ENCODE measurements at regions not wholly inside any gene's neighbourhood (a gene's known extent, or its start where the extent isn't known, plus 50 kb on each side); places are given as distances from the start of the nearest gene placed in this dataset.
"Not testable (repeated sequence)": the region's sequence is repeated elsewhere in the genome, so short reads cannot be mapped to it uniquely, and the experiment has no call there.

DNA sequence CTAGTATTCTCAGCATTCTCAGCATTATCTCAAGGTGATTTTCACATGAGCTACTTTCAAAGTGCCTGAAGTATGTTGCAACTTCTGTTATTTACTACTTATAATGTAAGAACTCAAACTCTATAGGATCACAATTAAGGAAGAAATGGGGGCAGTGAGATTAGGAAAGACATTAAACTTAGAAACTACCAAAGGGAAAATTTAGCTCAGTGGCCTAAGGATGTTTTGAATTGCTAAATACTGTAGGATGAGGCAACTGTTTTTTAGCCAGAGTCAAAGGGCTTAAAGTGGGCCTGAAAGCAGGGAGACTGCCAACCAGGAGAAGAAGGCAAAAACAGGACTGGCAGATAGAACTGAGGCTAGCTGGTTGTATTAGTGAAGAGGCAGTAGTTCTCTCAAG is 55.5 kb upstream of the MBNL1 start:
- CTCF ChIA-PET = interaction anchor here (1.0 to 1.1 kb wide), 2 partner anchors 30 to 259 kb away, joined by 3 read pairs; no protein-coding TSS in a partner anchor
- TF ChIP-seq MEF2A (IDR thresholded peaks at IDR 0.05; ENCODE audit: borderline replicate concordance, low read depth) (no peak), RFX5 (IDR thresholded peaks at IDR 0.05; ENCODE audit: low read length) (no peak)
- Histone ChIP-seq H3K4me1 (ENCODE audit: control insufficient read depth in 1 of 2, insufficient read depth in 2 of 2, low read depth in 1 of 2, low read length in 1 of 2) (no peaks in the 10 kb centered on the region), H3K9me3 (no peaks in the 10 kb centered on the region), H3K79me2 (ENCODE audit: insufficient read depth) (no peaks in the 10 kb centered on the region), H3K9ac (no peak overlapping the region), H3F3A (replicated peaks; ENCODE audit: insufficient read depth) (no peaks in the 10 kb centered on the region), H3K4me2 (no peak overlapping the region), H3K9me2 (no peaks in the 10 kb centered on the region), H3K27me3 (ENCODE audit: insufficient read depth) (no peaks in the 10 kb centered on the region), H3K27ac (ENCODE audit: low read depth in 2 of 2, low read length in 1 of 2) (no peak overlapping the region), H3K4me3 (ENCODE audit: low read depth in 2 of 2, low read length in 1 of 2) (no peak overlapping the region), H3K36me3 (replicated peaks in 1 of 2; ENCODE audit: control insufficient read depth in 1 of 2, insufficient read depth in 2 of 2, low read length in 1 of 2) (no peaks in the 10 kb centered on the region), H4K20me1 (ENCODE audit: insufficient read depth) (no peaks in the 10 kb centered on the region), H2AFZ (ENCODE audit: low read depth) (no peak overlapping the region)
- no peak for DNase-seq
- POLR2A ChIA-PET = no interaction called here

DNA sequence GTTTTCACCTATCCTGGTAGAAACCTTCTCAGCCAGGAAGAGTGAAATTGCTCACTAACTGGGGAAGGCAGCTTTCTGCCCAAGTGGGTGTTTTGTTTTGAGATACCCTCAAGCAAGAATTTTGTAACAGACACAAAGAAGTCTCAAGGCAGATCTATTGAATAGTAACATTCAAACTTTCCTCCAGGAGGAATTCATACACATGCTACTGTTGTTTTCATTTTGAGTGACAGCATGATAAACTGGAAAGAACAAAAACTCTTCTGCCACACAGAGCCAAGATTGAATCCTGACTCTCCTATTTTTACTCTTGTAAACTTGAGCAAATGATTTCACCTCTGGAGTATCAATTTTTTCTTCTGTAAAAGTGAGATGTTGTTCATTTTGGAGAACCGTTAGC is 54.8 kb upstream of the MBNL1 start:
- no peaks in the 10 kb centered on the region for H3K36me3 ChIP-seq (replicated peaks in 1 of 2; ENCODE audit: control insufficient read depth in 1 of 2, insufficient read depth in 2 of 2, low read length in 1 of 2)
- WGBS (ENCODE audit: low lambda C conversion rate) = 89% methylated on average over 1 of the region's 1 CpG
- DNase-seq = no peak
- no peak overlapping the region; the same call in 1 of the 2 replicates for H2AFZ ChIP-seq (ENCODE audit: low read depth)
- H3K4me1 ChIP-seq (ENCODE audit: control insufficient read depth in 1 of 2, insufficient read depth in 2 of 2, low read depth in 1 of 2, low read length in 1 of 2) = no peaks in the 10 kb centered on the region
- no peaks in the 10 kb centered on the region for H3F3A ChIP-seq (replicated peaks; ENCODE audit: insufficient read depth)
- no peaks in the 10 kb centered on the region for H3K27me3 ChIP-seq (ENCODE audit: insufficient read depth)
- H3K4me2 ChIP-seq = no peak overlapping the region
- H3K79me2 ChIP-seq (ENCODE audit: insufficient read depth) = no peaks in the 10 kb centered on the region
- TF ChIP-seq TEAD4 (IDR thresholded peaks at IDR 0.05; ENCODE audit: borderline replicate concordance, insufficient read depth) = no peak
- TF ChIP-seq, protein P1, sequence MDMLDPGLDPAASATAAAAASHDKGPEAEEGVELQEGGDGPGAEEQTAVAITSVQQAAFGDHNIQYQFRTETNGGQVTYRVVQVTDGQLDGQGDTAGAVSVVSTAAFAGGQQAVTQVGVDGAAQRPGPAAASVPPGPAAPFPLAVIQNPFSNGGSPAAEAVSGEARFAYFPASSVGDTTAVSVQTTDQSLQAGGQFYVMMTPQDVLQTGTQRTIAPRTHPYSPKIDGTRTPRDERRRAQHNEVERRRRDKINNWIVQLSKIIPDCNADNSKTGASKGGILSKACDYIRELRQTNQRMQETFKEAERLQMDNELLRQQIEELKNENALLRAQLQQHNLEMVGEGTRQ (IDR thresholded peaks at IDR 0.05; ENCODE audit: borderline replicate concordance, low read depth, low read length) = no peak
- TF ChIP-seq, protein P2, sequence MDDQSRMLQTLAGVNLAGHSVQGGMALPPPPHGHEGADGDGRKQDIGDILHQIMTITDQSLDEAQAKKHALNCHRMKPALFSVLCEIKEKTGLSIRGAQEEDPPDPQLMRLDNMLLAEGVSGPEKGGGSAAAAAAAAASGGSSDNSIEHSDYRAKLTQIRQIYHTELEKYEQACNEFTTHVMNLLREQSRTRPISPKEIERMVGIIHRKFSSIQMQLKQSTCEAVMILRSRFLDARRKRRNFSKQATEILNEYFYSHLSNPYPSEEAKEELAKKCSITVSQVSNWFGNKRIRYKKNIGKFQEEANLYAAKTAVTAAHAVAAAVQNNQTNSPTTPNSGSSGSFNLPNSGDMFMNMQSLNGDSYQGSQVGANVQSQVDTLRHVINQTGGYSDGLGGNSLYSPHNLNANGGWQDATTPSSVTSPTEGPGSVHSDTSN (IDR thresholded peaks at IDR 0.05) = no peak
- TF ChIP-seq RCOR1 (IDR thresholded peaks at IDR 0.05; ENCODE audit: low read length) = no peak
- TF ChIP-seq GATA2 (CRISPR knock-in tag; IDR thresholded peaks at IDR 0.05) = no peak
- no peaks in the 10 kb centered on the region for H4K20me1 ChIP-seq (ENCODE audit: insufficient read depth)
- no peak overlapping the region for H3K9ac ChIP-seq
- POLR2A ChIA-PET = no interaction called here
- no peak overlapping the region for H3K4me3 ChIP-seq (ENCODE audit: low read depth in 2 of 2, low read length in 1 of 2)
- no peak overlapping the region for H3K27ac ChIP-seq (ENCODE audit: low read depth in 2 of 2, low read length in 1 of 2)
- H3K9me2 ChIP-seq = no peaks in the 10 kb centered on the region
- CTCF ChIA-PET = interaction anchor here (1.1 kb wide), 1 partner anchor 29 kb away, joined by 3 read pairs; no protein-coding TSS in a partner anchor
- no peaks in the 10 kb centered on the region for H3K9me3 ChIP-seq

DNA sequence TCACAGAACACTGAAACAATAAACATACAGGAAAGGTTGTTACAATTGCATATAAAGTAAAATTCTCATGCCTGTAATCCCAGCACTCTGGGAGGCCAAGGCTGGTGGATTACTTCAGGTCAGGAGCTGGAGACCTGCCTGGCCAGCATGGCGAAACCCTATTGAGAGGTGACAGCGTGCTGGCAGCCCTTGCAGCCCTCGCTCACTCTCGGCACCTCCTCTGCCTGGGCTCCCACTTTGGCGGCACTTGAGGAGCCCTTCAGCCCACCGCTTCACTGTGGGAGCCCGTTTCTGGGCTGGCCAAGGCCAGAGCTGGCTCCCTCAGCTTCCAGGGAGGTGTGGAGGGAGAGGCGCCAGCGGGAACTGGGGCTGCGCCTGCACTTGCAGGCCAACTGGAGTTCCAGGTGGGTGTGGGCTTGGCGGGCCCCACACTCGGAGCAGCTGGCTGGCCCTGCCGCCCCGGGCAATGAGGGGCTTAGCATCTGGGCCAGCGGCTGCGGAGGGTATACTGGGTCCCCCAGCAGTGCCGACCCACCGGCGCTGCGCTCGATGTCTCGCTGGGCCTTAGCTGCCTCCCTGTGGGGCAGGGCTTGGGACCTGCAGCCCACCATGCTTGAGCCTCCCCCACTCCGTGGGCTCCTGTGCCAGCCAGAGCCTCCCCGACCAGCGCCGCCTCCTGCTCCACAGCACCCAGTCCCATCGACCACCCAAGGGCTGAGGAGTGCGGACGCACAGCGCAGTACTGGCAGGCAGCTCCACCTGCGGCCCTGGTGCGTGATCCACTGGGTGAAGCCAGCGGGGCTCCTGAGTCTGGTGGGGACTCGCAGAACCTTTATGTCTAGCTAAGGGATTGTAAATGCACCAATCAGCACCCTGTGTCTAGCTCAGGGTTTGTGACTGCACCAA is 51.5 kb upstream of the MBNL1 start:
- H3K4me3 ChIP-seq (ENCODE audit: low read depth in 2 of 2, low read length in 1 of 2); H3K9me2 ChIP-seq; POLR2A ChIA-PET; H2AFZ ChIP-seq (ENCODE audit: low read depth); H3K4me1 ChIP-seq (ENCODE audit: control insufficient read depth in 1 of 2, insufficient read depth in 2 of 2, low read depth in 1 of 2, low read length in 1 of 2); DNase-seq; H3K27ac ChIP-seq (ENCODE audit: low read depth in 2 of 2, low read length in 1 of 2); H4K20me1 ChIP-seq (ENCODE audit: insufficient read depth); H3K36me3 ChIP-seq (replicated peaks in 1 of 2; ENCODE audit: control insufficient read depth in 1 of 2, insufficient read depth in 2 of 2, low read length in 1 of 2); H3F3A ChIP-seq (replicated peaks; ENCODE audit: insufficient read depth); H3K9me3 ChIP-seq; H3K9ac ChIP-seq; H3K79me2 ChIP-seq (ENCODE audit: insufficient read depth); H3K4me2 ChIP-seq; H3K27me3 ChIP-seq (ENCODE audit: insufficient read depth): not testable (repeated sequence)
- CTCF ChIA-PET = interaction anchor here (0.6 kb wide), 1 partner anchor 13 kb away, joined by 3 read pairs; no protein-coding TSS in a partner anchor
- 92% methylated on average over 24 of the region's 34 CpGs for WGBS (ENCODE audit: low lambda C conversion rate)
